ENCODE measurements at regions not wholly inside any gene's neighbourhood (a gene's known extent, or its start where the extent isn't known, plus 50 kb on each side); places are given as distances from the start of the nearest gene placed in this dataset.

GRCh38 chrX:42432552-42432951, 345.4 kb downstream of the PPP1R2C start:
- Histone ChIP-seq H3K27ac (ENCODE audit: extremely low read depth, low read depth, low read length) (no peak overlapping the region), H3K36me3 (ENCODE audit: control insufficient read depth, insufficient read depth, low read length) (no peaks in the 10 kb centered on the region), H3K4me2 (ENCODE audit: insufficient read depth, low read length) (no peak overlapping the region), H3K9me1 (ENCODE audit: control insufficient read depth, insufficient read depth, low read length) (no peaks in the 10 kb centered on the region), H3K4me3 (no peak overlapping the region), H3K79me2 (ENCODE audit: control insufficient read depth, insufficient read depth, low read length) (no peaks in the 10 kb centered on the region), H3K4me1 (replicated peaks in 1 of 2; ENCODE audit: control insufficient read depth in 2 of 2, insufficient read depth in 2 of 2, low read length in 2 of 2) (no peaks in the 10 kb centered on the region), H3K27me3 (ENCODE audit: control insufficient read depth in 2 of 2, insufficient read depth in 2 of 2, low read length in 2 of 2) (no peaks in the 10 kb centered on the region), H3K9ac (ENCODE audit: insufficient read depth in 1 of 2, low read depth in 2 of 2, low read length in 2 of 2) (no peak overlapping the region), H4K20me1 (replicated peaks; ENCODE audit: control insufficient read depth, insufficient read depth, low read length) (no peaks in the 10 kb centered on the region), H2AFZ (ENCODE audit: low read depth, low read length) (no peak overlapping the region), H3K9me3 (replicated peaks; ENCODE audit: control insufficient read depth, insufficient read depth, low read depth, low read length) (no peaks in the 10 kb centered on the region)
- TF ChIP-seq, protein P1, sequence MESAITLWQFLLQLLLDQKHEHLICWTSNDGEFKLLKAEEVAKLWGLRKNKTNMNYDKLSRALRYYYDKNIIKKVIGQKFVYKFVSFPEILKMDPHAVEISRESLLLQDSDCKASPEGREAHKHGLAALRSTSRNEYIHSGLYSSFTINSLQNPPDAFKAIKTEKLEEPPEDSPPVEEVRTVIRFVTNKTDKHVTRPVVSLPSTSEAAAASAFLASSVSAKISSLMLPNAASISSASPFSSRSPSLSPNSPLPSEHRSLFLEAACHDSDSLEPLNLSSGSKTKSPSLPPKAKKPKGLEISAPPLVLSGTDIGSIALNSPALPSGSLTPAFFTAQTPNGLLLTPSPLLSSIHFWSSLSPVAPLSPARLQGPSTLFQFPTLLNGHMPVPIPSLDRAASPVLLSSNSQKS (CRISPR knock-in tag; IDR thresholded peaks at IDR 0.05), result no peak
- no peak for TF ChIP-seq CC2D1A (IDR thresholded peaks at IDR 0.05)
- no peak for TF ChIP-seq STAT5A (IDR thresholded peaks at IDR 0.05; ENCODE audit: borderline replicate concordance, low read length)
- TF ChIP-seq RBFOX2 (IDR thresholded peaks at IDR 0.05; ENCODE audit: low read depth, low read length), result no peak
- BruUV-seq (replicated peaks), result no TSS peak
- DNase-seq (ENCODE audit: extremely low read depth in 1 of 4, low spot score in 3 of 4) (no peak), ATAC-seq (no peak), FAIRE-seq (no peak)
- ChIA-PET CTCF (ENCODE audit: low intra/inter-chr PET ratio) (no interaction called here), POLR2A (no interaction called here)
- in situ Hi-C loops (cut with MboI), result no loop called here
- WGBS (ENCODE audit: insufficient coverage, low coverage, missing lambda C conversion rate), result 0% methylated on average over 2 of the region's 2 CpGs
- intact Hi-C loops (cut with micrococcal nuclease), result no loop called here

- DNase-seq (ENCODE audit: extremely low read depth in 1 of 4, low spot score in 3 of 4) (no peak), FAIRE-seq (no peak), ATAC-seq (no peak)
- H3K9me3 ChIP-seq (replicated peaks; ENCODE audit: control insufficient read depth, insufficient read depth, low read depth, low read length), result no peaks in the 10 kb centered on the region
- no peak overlapping the region for H3K4me2 ChIP-seq (ENCODE audit: insufficient read depth, low read length)
- ChIA-PET CTCF (ENCODE audit: low intra/inter-chr PET ratio) (no interaction called here), POLR2A (no interaction called here)
- no TSS peak for BruUV-seq (replicated peaks)
- no peaks in the 10 kb centered on the region for H3K27me3 ChIP-seq (ENCODE audit: control insufficient read depth in 2 of 2, insufficient read depth in 2 of 2, low read length in 2 of 2)
- H3K79me2 ChIP-seq (ENCODE audit: control insufficient read depth, insufficient read depth, low read length), result no peaks in the 10 kb centered on the region
- no peak overlapping the region for H3K4me3 ChIP-seq
- H3K27ac ChIP-seq (ENCODE audit: extremely low read depth, low read depth, low read length), result no peak overlapping the region
- 0% methylated on average over 4 of the region's 4 CpGs for whole genome bisulfite sequencing (ENCODE audit: insufficient coverage, low coverage, missing lambda C conversion rate)
- no peaks in the 10 kb centered on the region for H4K20me1 ChIP-seq (replicated peaks; ENCODE audit: control insufficient read depth, insufficient read depth, low read length)
- no peaks in the 10 kb centered on the region for H3K36me3 ChIP-seq (ENCODE audit: control insufficient read depth, insufficient read depth, low read length)
- no peak overlapping the region for H2AFZ ChIP-seq (ENCODE audit: low read depth, low read length)
- no peaks in the 10 kb centered on the region for H3K4me1 ChIP-seq (replicated peaks in 1 of 2; ENCODE audit: control insufficient read depth in 2 of 2, insufficient read depth in 2 of 2, low read length in 2 of 2)
- H3K9me1 ChIP-seq (ENCODE audit: control insufficient read depth, insufficient read depth, low read length), result no peaks in the 10 kb centered on the region
- intact Hi-C loops (cut with micrococcal nuclease) (no loop called here), in situ Hi-C loops (cut with MboI) (no loop called here)
- no peak overlapping the region for H3K9ac ChIP-seq (ENCODE audit: insufficient read depth in 1 of 2, low read depth in 2 of 2, low read length in 2 of 2)
- TF ChIP-seq KLF10 (CRISPR knock-in tag; IDR thresholded peaks at IDR 0.05) (no peak), ZNF592 (IDR thresholded peaks at IDR 0.05) (no peak), DMBX1 (CRISPR knock-in tag; IDR thresholded peaks at IDR 0.05; ENCODE audit: borderline replicate concordance) (no peak), ELF1 (tag; IDR thresholded peaks at IDR 0.05) (no peak), ZNF165 (CRISPR knock-in tag; IDR thresholded peaks at IDR 0.05; ENCODE audit: borderline replicate concordance) (no peak), YY1 (IDR thresholded peaks at IDR 0.05; ENCODE audit: borderline replicate concordance in 1 of 3, control insufficient read depth in 1 of 3, extremely low read depth in 1 of 3, insufficient read depth in 3 of 3, insufficient read length in 1 of 3, insufficient replicate concordance in 2 of 3, low read depth in 1 of 3, low read length in 2 of 3) (no peak), RFX7 (CRISPR knock-in tag; IDR thresholded peaks at IDR 0.05) (no peak), ZNF584 (CRISPR knock-in tag; IDR thresholded peaks at IDR 0.05; ENCODE audit: low read depth) (no peak)
Observed at GRCh38 chrX:42422961-42423360, 355.0 kb downstream of the PPP1R2C start.
